ENCODE measurements at regions not wholly inside any gene's neighbourhood (a gene's known extent, or its start where the extent isn't known, plus 50 kb on each side); places are given as distances from the start of the nearest gene placed in this dataset.

DNA sequence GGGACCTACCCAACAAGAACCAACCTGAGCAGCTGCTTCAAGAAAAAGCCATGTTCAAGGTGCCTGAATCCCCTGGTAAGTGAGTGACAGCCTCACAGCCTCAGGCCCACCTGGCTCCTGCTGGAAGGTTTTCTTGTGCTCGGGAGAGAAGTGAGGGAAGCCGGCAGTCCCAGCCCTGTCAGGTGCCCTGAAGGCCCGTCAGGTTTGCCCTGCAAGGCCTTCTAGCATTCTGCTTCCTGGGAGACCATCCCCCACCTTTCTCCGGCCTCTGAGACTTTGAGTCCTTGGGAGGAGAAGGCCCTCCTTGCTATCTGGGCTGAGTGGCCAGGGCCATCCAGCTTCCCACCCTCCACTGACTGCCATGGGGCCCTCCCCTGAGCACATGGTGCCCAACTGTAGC lies 166.7 kb upstream of the ZNF267 start:
- no peak for TF ChIP-seq YY1 (IDR thresholded peaks at IDR 0.05; ENCODE audit: insufficient read depth, insufficient read length)
- TF ChIP-seq ZNF274 (IDR thresholded peaks at IDR 0.05; ENCODE audit: low read depth, low read length), result no peak
- no peak for TF ChIP-seq SUZ12 (IDR thresholded peaks at IDR 0.05; ENCODE audit: extremely low read depth, insufficient read depth, insufficient read length)

Measured in NT2/D1 (cell line).